Testis (tissue), 2 donors: ENCODE measurements at regions not wholly inside any gene's neighbourhood (a gene's known extent, or its start where the extent isn't known, plus 50 kb on each side); places are given as distances from the start of the nearest gene placed in this dataset.

Experiments
- CTCF ChIP-seq, 3 experiments: fragments of 450-650 bp in 2 of 3; fragments of 200-600 bp in 1 of 3; sonication (generic) in 1 of 3; IDR thresholded peaks; one replicate each; pipeline ENCODE4 v1.5.1; 2016 to 2019; ENCODE audit warnings: antibody characterized with exemption in 3 of 3, mild to moderate bottlenecking in 2 of 3, moderate library complexity in 1 of 3
- POLR2A ChIP-seq: fragments of 450-650 bp; IDR thresholded peaks from one replicate; pipeline ENCODE4 v1.6.1; 2017; ENCODE audit warnings: antibody characterized with exemption, mild to moderate bottlenecking, moderate library complexity

GRCh38 chr2:183623227-183623626, 499.0 kb downstream of the NUP35 start:
- TF ChIP-seq CTCF (IDR thresholded peaks at IDR 0.05) (no peak), POLR2A (no peak)
